GM12891 (cell line): ENCODE measurements at regions not wholly inside any gene's neighbourhood (a gene's known extent, or its start where the extent isn't known, plus 50 kb on each side); places are given as distances from the start of the nearest gene placed in this dataset.

ENCODE experiments used
- POLR2A ChIP-seq: IDR thresholded peaks from 2 replicates; pipeline ENCODE4 v1.6.1; 2011; ENCODE audit warnings: low read depth, low read length, control low read depth
- POLR2AphosphoS5 ChIP-seq: IDR thresholded peaks from 2 replicates; pipeline ENCODE4 v1.6.1; 2011; ENCODE audit warnings: low read depth, low read length, control low read depth
- POU2F2 ChIP-seq: IDR thresholded peaks from 2 replicates; pipeline ENCODE4 v1.6.1; 2011; ENCODE audit warnings: low read depth, mild to moderate bottlenecking, control low read depth, low read length, moderate library complexity
- TAF1 ChIP-seq: IDR thresholded peaks from 2 replicates; pipeline ENCODE4 v1.6.1; 2011; ENCODE audit warnings: low read depth, low read length, control low read depth

- TF ChIP-seq POLR2AphosphoS5 (no peak), POU2F2 (no peak), POLR2A (no peak), TAF1 (no peak)
These were observed 166.9 kb upstream of the KLF3 start for GRCh38 chr4:38497121-38497520.
